GM23338 (cell line): ENCODE measurements at regions not wholly inside any gene's neighbourhood (a gene's known extent, or its start where the extent isn't known, plus 50 kb on each side); places are given as distances from the start of the nearest gene placed in this dataset.

Experiments
- ATAC-seq: fragments of 200-7000 bp; cut with Tn5 transposase; 3 replicates; pipeline ENCODE4 v1.9.1; 2020
- DNase-seq: peaks from one replicate; pipeline ENCODE4 v3.0.0-alpha.2; 2015; ENCODE audit warnings: low spot score
- H2AFZ ChIP-seq: fragments of 200-600 bp; sonication (generic); 2 replicates; pipeline ENCODE4 v1.8.0; 2016; ENCODE audit warnings: antibody characterized with exemption, mild to moderate bottlenecking, moderate library complexity
- H3F3A ChIP-seq: fragments of 200-600 bp; sonication (generic); replicated peaks from 2 replicates; pipeline ENCODE4 v1.8.0; 2017; ENCODE audit warnings: antibody characterized with exemption, mixed run types, low read depth
- H3K27ac ChIP-seq: fragments of 200-600 bp; sonication (generic); 2 replicates; pipeline ENCODE4 v1.6.1; 2016; ENCODE audit warnings: low read depth
- H3K27me3 ChIP-seq: fragments of 200-600 bp; sonication (generic); 2 replicates; pipeline ENCODE4 v1.8.0; 2016; ENCODE audit warnings: mild to moderate bottlenecking, mixed run types, moderate library complexity; ENCODE audit not compliant: insufficient read depth
- H3K36me3 ChIP-seq: fragments of 200-600 bp; sonication (generic); 2 replicates; pipeline ENCODE4 v1.8.0; 2016; ENCODE audit warnings: mild to moderate bottlenecking; ENCODE audit not compliant: insufficient read depth
- H3K4me1 ChIP-seq: fragments of 200-600 bp; sonication (generic); 2 replicates; pipeline ENCODE4 v1.8.0; 2016; ENCODE audit warnings: mild to moderate bottlenecking, moderate library complexity; ENCODE audit not compliant: insufficient read depth
- H3K4me2 ChIP-seq: fragments of 200-600 bp; sonication (generic); 2 replicates; pipeline ENCODE4 v1.7.1; 2017; ENCODE audit warnings: mixed run types
- H3K4me3 ChIP-seq: fragments of 200-600 bp; sonication (generic); 2 replicates; pipeline ENCODE4 v1.6.1; 2016; ENCODE audit warnings: mixed run types
- H3K79me2 ChIP-seq: fragments of 200-600 bp; sonication (generic); replicated peaks from 2 replicates; pipeline ENCODE4 v1.8.0; 2017; ENCODE audit warnings: mild to moderate bottlenecking; ENCODE audit not compliant: insufficient read depth
- H3K9me2 ChIP-seq: fragments of 200-600 bp; sonication (generic); 2 replicates; pipeline ENCODE4 v1.8.0; 2017; ENCODE audit not compliant: insufficient read depth
- H4K20me1 ChIP-seq: fragments of 200-600 bp; sonication (generic); replicated peaks from 2 replicates; pipeline ENCODE4 v1.8.0; 2017; ENCODE audit warnings: mild to moderate bottlenecking; ENCODE audit not compliant: insufficient read depth
- H3K27ac Mint-ChIP-seq: 2 replicates; pipeline ENCODE4 v1.8.0; 2020; ENCODE audit warnings: inconsistent platforms, mild to moderate bottlenecking, moderate library complexity, mixed read lengths
- H3K27me3 Mint-ChIP-seq: 3 replicates; pipeline ENCODE4 v1.8.0; 2022; ENCODE audit warnings: low read depth, mild to moderate bottlenecking, moderate library complexity, mixed read lengths, inconsistent platforms; ENCODE audit not compliant: insufficient read depth, poor library complexity
- H3K36me3 Mint-ChIP-seq: 3 replicates; pipeline ENCODE4 v1.8.0; 2021; ENCODE audit warnings: low read depth, mild to moderate bottlenecking, inconsistent platforms, moderate library complexity, mixed read lengths
- H3K4me1 Mint-ChIP-seq: 3 replicates; pipeline ENCODE4 v1.8.0; 2020; ENCODE audit warnings: mild to moderate bottlenecking, inconsistent platforms, mixed read lengths
- H3K4me3 Mint-ChIP-seq: 3 replicates; pipeline ENCODE4 v1.8.0; 2021; ENCODE audit warnings: moderate library complexity, mild to moderate bottlenecking, inconsistent platforms, mixed read lengths
- H3K9me3 Mint-ChIP-seq: 3 replicates; pipeline ENCODE4 v1.8.0; 2020; ENCODE audit warnings: moderate library complexity, mild to moderate bottlenecking, inconsistent platforms, mixed read lengths
- CREB1 ChIP-seq: fragments of 250-450 bp; sonication (Bioruptor Pico); IDR thresholded peaks from 2 replicates; pipeline ENCODE4 v1.5.0; 2020; ENCODE audit warnings: low read depth, mild to moderate bottlenecking, moderate library complexity
- EZH2 ChIP-seq: fragments of 200-600 bp; sonication (generic); IDR thresholded peaks from one replicate; pipeline ENCODE4 v1.8.0; 2017; ENCODE audit warnings: antibody characterized with exemption, mild to moderate bottlenecking, low read depth; ENCODE audit not compliant: unreplicated experiment
- EZH2phosphoT487 ChIP-seq: fragments of 200-600 bp; sonication (generic); IDR thresholded peaks from one replicate; pipeline ENCODE4 v1.8.1; 2018; ENCODE audit warnings: antibody characterized with exemption; ENCODE audit not compliant: unreplicated experiment
- JUNB ChIP-seq: IDR thresholded peaks from one replicate; pipeline ENCODE4 v1.6.1; 2016; ENCODE audit warnings: antibody characterized with exemption; ENCODE audit not compliant: unreplicated experiment
- NANOG ChIP-seq: IDR thresholded peaks from 2 replicates; pipeline ENCODE4 v1.6.1; 2016; ENCODE audit warnings: antibody characterized with exemption, borderline replicate concordance
- POLR2AphosphoS5 ChIP-seq: IDR thresholded peaks from 2 replicates; pipeline ENCODE4 v1.6.1; 2016; ENCODE audit warnings: antibody characterized with exemption, low read depth
- STAT1 ChIP-seq: IDR thresholded peaks from one replicate; pipeline ENCODE4 v1.6.1; 2016; ENCODE audit warnings: antibody characterized with exemption; ENCODE audit not compliant: unreplicated experiment
- ZNF114 ChIP-seq: fragments of 250-450 bp; sonication (Bioruptor Pico); IDR thresholded peaks from 2 replicates; pipeline ENCODE4 v1.5.0; 2020; ENCODE audit warnings: mild to moderate bottlenecking, moderate library complexity
- ZNF331 ChIP-seq: fragments of 250-450 bp; sonication (Bioruptor Pico); IDR thresholded peaks from 2 replicates; pipeline ENCODE4 v1.5.0; 2020; ENCODE audit warnings: low read depth, mild to moderate bottlenecking, moderate library complexity
- ZNF462 ChIP-seq: fragments of 250-450 bp; sonication (Bioruptor Pico); IDR thresholded peaks from 2 replicates; pipeline ENCODE4 v1.5.0; 2020; ENCODE audit warnings: mild to moderate bottlenecking, moderate library complexity
- TF ChIP-seq, protein P1 (sequence below): IDR thresholded peaks from one replicate; pipeline ENCODE4 v1.6.1; 2018; ENCODE audit warnings: antibody characterized with exemption; ENCODE audit not compliant: unreplicated experiment
- TF ChIP-seq, protein P2 (sequence below), 2 experiments: fragments of 200-600 bp in 1 of 2; sonication (generic) in 1 of 2; conservative IDR thresholded peaks; 2 replicates each; pipeline versions ENCODE4 v1.5.1 to v1.6.1; 2016 to 2017; ENCODE audit warnings: antibody characterized with exemption in 2 of 2, low read depth in 2 of 2, mild to moderate bottlenecking in 2 of 2, moderate library complexity in 1 of 2
- TF ChIP-seq, protein P3 (sequence below): IDR thresholded peaks from 2 replicates; pipeline ENCODE4 v1.6.1; 2016; ENCODE audit warnings: antibody characterized with exemption

DNA sequence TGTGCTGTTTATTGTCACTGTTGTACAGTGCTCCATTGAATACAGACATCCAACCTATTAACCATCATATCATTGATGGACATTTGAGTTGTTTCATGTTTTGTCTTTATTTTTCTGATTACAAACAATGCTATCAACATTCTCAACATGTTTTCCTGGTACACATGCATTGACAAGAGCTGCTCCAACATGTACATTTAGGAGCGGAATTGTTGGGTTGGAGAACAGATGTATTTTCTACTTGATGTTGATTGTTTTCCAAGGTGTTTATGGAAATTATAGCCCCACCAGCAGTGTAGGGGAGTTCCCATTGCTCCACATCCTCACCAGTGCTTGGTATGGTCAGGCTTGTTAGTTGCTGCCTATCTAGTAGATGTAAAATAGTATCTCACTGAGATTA, 204.1 kb upstream of the CLINT1 start:
- Mint-ChIP-seq H3K27ac (no peak overlapping the region), H3K4me1 (peaks cover 5% of the 10 kb centered on the region), H3K27me3 (no peaks in the 10 kb centered on the region), H3K4me3 (no peak overlapping the region), H3K9me3 (no peaks in the 10 kb centered on the region), H3K36me3 (no peaks in the 10 kb centered on the region)
- no peak overlapping the region for H2AFZ ChIP-seq
- TF ChIP-seq JUNB (no peak), EZH2phosphoT487 (no peak), ZNF114 (no peak), NANOG (no peak), ZNF331 (CRISPR knock-in tag) (no peak), STAT1 (no peak), POLR2AphosphoS5 (no peak), ZNF462 (CRISPR knock-in tag) (no peak), EZH2 (no peak), CREB1 (no peak)
- TF ChIP-seq, protein P1, sequence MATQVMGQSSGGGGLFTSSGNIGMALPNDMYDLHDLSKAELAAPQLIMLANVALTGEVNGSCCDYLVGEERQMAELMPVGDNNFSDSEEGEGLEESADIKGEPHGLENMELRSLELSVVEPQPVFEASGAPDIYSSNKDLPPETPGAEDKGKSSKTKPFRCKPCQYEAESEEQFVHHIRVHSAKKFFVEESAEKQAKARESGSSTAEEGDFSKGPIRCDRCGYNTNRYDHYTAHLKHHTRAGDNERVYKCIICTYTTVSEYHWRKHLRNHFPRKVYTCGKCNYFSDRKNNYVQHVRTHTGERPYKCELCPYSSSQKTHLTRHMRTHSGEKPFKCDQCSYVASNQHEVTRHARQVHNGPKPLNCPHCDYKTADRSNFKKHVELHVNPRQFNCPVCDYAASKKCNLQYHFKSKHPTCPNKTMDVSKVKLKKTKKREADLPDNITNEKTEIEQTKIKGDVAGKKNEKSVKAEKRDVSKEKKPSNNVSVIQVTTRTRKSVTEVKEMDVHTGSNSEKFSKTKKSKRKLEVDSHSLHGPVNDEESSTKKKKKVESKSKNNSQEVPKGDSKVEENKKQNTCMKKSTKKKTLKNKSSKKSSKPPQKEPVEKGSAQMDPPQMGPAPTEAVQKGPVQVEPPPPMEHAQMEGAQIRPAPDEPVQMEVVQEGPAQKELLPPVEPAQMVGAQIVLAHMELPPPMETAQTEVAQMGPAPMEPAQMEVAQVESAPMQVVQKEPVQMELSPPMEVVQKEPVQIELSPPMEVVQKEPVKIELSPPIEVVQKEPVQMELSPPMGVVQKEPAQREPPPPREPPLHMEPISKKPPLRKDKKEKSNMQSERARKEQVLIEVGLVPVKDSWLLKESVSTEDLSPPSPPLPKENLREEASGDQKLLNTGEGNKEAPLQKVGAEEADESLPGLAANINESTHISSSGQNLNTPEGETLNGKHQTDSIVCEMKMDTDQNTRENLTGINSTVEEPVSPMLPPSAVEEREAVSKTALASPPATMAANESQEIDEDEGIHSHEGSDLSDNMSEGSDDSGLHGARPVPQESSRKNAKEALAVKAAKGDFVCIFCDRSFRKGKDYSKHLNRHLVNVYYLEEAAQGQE = no peak
- TF ChIP-seq, protein P2, sequence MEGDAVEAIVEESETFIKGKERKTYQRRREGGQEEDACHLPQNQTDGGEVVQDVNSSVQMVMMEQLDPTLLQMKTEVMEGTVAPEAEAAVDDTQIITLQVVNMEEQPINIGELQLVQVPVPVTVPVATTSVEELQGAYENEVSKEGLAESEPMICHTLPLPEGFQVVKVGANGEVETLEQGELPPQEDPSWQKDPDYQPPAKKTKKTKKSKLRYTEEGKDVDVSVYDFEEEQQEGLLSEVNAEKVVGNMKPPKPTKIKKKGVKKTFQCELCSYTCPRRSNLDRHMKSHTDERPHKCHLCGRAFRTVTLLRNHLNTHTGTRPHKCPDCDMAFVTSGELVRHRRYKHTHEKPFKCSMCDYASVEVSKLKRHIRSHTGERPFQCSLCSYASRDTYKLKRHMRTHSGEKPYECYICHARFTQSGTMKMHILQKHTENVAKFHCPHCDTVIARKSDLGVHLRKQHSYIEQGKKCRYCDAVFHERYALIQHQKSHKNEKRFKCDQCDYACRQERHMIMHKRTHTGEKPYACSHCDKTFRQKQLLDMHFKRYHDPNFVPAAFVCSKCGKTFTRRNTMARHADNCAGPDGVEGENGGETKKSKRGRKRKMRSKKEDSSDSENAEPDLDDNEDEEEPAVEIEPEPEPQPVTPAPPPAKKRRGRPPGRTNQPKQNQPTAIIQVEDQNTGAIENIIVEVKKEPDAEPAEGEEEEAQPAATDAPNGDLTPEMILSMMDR (conservative IDR thresholded peaks at IDR 0.05; ENCODE audit: low read depth in 2 of 2) = no peak
- TF ChIP-seq, protein P3, sequence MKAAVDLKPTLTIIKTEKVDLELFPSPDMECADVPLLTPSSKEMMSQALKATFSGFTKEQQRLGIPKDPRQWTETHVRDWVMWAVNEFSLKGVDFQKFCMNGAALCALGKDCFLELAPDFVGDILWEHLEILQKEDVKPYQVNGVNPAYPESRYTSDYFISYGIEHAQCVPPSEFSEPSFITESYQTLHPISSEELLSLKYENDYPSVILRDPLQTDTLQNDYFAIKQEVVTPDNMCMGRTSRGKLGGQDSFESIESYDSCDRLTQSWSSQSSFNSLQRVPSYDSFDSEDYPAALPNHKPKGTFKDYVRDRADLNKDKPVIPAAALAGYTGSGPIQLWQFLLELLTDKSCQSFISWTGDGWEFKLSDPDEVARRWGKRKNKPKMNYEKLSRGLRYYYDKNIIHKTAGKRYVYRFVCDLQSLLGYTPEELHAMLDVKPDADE = no peak
- H3K36me3 ChIP-seq = no peaks in the 10 kb centered on the region
- 0 out of 2 replicates have a peak, but pooled peaks cover 3% of the 10 kb centered on the region for H3K9me2 ChIP-seq
- ATAC-seq = no peak
- no peak overlapping the region for H3K4me3 ChIP-seq
- no peaks in the 10 kb centered on the region for H3K79me2 ChIP-seq
- no peaks in the 10 kb centered on the region for H3F3A ChIP-seq
- no peak overlapping the region for H3K27ac ChIP-seq
- DNase-seq = no peak
- H3K27me3 ChIP-seq = no peaks in the 10 kb centered on the region
- H3K4me2 ChIP-seq = no peak overlapping the region
- H3K4me1 ChIP-seq = no peaks in the 10 kb centered on the region
- no peaks in the 10 kb centered on the region for H4K20me1 ChIP-seq
